Muscle of back (tissue), 3 donors: ENCODE measurements at regions not wholly inside any gene's neighbourhood (a gene's known extent, or its start where the extent isn't known, plus 50 kb on each side); places are given as distances from the start of the nearest gene placed in this dataset.

Experiments used
- DNase-seq, 3 donors: peaks; one replicate each; pipeline versions ENCODE4 v3.0.0 to v3.0.0-alpha.2; 2013

DNA sequence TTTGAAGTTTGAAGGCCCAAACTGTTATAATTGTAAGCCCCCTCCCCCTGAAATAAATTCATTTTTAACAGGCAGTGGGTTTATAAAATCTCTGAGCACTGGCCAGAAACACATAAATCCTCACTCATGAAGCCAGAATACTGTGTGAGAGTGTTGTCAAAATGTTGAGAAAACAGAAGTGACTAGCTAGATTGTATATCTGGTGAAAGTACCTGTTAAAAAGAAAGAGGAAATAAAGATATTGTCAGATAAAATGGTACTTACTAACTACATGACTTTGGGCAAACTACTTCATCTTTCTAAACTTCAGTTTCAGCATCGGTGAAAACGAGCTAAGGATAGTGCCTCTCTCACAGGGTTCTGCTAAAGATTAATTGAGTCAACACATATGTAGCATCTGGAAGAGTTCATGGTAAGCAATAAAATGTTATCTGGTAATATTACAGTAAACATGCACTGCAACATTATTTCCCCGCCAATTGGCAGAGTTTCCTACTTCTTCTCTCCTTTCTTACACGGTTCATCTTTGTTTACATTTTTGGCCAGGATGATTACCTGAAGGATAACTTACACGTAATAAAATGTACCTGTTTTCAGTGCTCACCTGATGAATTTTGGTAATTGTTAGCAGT is 202.5 kb upstream of the CHRM2 start:
- peak in 1 of 3 donors; percentile 4 for DNase-seq

DNA sequence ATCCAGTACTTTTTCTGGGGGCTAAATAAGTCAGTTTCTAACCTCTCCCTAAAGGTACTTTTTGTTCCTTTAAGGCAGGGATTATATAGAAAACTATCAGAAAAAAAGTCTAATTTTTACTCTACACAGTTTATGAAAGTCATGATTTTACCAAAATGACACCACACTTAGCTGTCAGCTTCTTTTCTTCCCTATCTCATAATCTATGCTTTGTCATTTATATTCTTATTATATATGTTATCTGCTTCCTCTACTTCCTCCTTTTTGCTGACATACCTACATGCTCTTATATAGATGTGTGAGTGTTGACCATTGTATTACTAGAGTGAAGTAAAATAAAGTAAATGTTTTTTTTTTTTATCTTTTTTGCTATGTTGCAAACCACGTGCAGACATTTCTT is 203.9 kb upstream of the CHRM2 start:
- no peak for DNase-seq

DNA sequence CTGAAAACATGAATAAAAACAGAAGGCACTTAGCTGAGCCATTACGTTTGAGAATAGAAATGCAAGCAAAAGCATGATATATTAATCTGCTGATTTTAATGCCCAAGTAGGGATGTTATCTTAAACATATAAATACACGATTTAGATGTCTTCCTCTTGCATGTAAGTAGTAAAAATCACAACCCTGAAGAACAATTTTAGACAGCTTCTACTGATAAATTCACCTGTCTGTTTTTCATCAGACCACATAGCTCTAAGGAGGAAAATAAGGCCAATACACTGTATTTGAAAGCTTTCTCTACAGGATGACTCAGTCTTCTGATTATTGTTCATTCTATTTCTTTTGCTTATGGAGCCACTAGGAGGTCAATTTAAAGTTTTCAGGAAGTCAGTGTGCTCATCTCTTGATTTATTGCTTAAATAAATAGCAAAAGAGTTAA is 210.9 kb upstream of the CHRM2 start:
- DNase-seq = no peak

DNA sequence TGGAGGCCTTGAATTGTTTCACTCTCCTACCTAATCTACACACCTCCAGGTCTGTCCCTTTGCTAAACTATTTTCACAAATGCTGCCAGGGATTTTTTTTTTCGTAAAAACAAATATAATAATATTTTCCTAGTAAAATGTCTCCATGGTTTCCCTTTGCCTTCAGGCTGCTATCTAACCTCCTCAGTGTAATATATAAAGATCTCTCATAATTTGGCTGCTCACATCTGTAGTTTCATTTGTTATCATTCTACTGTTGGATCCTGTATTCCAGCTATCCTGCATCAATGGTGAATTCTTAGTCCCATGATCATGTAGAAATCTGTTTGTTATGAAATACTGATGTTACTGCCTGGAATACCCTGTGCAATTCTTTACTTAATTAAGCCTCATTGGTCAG is 211.9 kb upstream of the CHRM2 start:
- DNase-seq = no peak

DNA sequence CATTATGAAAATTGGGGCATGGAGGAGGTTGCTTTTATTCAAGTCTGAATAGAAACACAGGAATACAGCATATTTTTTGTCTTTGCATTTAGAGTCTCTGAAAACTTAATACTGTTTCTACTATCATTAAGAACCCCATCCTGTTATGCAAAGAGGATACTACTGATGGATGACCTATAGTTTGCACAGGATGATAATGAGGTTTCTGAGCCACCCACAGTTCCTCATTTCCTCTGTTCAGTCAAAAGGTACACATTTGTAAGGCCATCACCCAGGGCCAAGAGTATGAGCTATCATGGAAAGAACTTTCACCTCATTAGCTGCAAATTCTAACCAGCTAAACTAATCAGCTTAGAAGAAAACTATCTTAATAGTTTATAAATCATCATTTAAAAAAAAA is 213.0 kb upstream of the CHRM2 start:
- no peak for DNase-seq

DNA sequence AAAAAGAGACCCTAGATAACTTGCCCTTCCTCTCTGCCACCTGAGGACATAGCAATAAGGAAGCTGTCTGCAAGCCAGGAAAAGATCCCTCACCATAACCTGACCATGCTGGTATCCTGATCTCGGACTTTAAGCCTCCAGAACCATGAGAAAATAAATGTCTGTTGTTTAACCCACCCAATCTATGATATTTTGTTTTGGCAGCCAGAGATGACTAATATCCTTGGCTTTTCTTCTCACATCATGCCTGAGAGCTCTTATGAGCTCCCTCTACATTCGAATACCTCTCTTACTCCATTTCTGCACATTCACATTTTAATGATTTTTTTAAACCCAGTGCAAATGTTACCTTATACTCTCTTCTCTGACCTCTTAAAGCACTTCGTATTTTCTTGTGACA is 214.0 kb upstream of the CHRM2 start:
- DNase-seq = no peak

DNA sequence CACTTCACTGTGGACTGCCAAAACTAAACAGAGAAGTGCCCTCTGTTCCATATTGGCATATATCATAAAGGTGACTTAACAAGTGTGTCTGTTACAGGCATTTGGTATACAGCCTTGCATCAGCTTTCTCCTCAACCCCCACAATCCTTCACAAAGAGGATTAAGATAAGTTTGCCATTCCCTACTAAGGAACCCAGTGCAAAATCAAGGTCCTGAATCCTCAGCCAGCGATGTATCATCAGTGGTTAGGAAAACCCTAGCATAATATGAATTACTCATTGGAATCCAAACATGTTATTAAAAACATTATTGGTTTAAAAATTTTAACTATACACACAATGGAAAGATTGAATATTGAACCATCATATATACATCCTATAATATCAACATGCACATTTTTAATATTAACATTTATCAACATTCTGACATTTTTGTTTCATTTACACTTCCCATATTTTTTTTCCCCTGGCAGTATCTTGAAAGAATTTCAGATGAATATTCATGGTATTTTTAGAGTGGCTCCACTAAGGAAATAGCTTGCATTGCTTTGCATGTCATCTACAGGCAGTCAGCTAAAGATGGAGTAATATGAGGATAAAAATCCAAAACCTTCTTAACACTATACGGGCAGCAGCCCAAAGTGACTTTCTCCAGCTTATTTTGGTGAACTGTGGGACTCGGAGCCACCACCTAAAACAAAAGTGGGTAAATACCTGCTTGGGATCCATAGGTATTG is 215.6 kb upstream of the CHRM2 start:
- no peak for DNase-seq

DNA sequence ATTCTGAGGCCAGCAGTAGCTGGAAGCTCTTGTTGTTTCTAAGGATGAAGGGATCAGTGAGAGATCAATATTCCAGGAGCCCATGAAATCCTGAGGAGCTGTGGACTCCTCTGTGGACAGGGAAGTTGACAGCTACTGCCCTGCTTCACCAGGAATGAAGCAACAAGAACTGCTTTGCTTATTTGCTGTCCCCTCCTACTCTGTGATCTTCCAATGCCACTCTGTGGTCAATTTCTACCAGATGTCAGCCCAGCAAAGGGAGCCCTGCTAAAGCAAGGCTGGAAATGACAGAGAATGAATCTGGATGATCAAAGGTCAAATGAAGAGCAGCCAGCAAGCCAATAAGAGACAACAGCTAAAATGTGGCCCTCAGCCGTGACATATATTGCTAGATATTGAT is 227.5 kb upstream of the CHRM2 start:
- no peak for DNase-seq

DNA sequence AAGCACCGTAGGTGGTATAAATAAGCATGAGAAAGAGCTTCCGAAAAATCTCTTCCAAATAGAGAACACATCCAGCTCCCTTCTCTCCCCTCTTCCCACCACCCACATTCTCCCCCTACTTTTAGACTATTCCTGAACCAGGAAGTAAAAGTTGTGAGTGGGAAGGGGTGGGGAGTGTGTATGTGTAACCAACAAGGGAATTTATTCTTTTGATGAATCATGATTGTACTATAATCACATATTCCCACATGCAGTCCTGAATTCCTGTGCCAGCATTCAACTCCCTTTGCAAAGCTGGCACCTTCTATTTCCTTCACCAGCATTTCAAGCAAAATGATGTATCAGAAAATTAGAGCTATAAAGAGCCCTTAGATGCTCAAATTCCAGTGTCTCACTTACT is 230.6 kb upstream of the CHRM2 start:
- DNase-seq = peak in 1 of 3 donors; percentile 3

DNA sequence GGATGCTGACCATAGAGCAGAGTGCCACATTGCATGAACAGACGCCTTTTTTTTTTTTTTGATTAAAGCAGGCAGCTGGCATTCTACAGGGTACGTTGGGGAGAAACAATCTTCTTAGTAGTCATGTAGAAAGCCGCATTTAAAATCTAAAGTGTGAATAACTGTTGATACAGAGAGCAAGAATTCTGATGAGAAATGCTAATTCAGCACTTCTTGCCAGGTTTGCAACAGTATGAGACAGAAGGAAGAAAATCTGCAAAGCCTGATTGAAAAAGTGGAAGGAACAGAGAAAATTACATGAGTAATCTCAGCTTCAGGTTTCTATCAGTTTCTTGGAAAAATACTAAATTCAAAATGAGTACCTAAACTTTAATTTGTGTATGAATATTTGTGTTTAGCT is 232.7 kb upstream of the CHRM2 start:
- no peak for DNase-seq

DNA sequence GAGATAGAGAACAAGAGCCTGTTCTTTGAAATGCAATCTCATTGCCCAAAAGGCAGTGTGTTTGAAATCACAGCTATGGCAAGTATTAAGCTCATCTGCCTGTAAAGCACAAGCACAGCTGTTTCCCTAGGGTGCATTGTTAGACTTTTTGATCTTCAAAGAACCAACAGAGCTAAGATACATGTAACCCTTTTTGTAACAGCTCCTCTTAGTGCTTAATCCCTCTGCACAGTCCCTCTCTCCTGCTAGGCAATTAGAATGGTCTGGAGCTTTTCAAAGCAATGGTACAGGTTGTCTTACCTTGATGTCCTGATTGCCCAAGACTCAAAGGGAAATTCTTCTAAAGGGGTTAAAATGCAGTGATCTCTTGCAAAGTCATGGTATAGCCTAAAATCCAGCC is 249.6 kb upstream of the CHRM2 start:
- no peak for DNase-seq

DNA sequence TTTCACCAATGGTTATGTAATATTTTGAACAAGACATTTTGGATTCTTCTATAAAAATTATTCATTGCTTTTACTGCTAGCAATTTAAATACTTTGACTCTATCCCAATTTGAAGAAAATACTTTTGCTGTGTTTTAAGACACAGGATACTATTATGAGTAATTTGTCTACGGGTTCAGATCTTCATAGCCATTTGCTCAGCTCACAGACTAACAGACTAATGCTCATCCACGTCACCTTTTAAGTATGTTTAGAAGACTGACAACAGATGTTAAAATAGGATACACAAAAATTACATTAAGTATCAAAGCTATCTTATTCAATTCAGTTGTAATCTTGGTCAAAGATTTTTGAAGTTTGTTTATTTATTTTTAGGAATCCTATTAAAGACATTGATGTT is 251.3 kb upstream of the CHRM2 start:
- DNase-seq = no peak

DNA sequence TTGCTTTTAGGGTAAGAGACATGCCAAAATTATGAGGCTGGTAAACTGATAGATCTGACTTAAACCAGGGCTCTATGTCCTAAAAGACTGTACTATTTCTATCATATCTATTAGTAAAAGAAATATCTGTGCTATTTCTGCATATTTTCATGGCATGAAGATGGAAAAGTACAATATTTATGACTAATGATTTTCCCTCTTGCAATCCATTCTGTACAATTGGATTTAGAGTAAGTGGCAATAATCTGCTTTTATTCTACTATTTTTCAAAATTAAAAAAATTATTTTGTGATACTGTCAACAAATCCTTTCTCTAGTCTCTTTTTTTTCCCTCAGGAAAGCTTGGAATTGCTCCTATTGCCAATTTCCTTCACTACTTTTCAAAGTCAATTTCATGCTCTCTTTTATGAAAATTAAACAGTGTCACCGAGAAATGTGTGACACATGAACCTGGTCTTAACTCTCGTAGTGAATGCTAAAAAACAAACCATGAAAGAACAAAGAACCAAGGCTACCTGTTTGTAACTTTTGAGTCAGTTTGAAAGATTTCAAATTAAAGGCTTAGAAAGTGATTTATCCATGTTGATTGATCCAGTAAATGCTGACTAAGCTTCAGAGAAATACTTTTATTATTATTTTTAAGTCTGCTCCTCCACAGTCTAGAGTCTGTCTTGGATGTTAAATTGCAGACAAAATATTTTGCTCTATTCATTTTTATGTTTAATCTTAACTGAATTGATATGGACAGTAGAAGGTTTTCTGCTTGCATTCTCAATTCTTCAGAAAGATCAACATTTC is 262.7 kb upstream of the CHRM2 start:
- no peak for DNase-seq

DNA sequence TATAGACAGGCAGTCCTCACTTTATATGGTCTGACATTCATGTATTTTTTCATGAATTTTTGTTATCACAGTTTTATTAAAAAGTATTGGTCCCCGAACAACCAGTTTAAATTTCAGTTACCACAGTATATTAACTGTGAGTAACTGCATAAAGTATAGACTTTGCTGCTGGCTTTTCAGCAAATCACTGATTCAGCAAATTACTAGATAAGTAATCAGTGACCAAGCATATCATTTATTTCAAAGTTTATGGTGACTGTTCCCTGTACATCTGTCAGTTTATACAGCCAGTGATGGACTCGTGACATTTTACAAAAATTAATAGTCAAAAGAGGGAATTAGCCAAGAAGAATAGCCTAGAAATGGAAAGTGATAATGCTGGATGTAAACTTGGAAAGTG is 266.7 kb upstream of the CHRM2 start:
- DNase-seq = no peak

DNA sequence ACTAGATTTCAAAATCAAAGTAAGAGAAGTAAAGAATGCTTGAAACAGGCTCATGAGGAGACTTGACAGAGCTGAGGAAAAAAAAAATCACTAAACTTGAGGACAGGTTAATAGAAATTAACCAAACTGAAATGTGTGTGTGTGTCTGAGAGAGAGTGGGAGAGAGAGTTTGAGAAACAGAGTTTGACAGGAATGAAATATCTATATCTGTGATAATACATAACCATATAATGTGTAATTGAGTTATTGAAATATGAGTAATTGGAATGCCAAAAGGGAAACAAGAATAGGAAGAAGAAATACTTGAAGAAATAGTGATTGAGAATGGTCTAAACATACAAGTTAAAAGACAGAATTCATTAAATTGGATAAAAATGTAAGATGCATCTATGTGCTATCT is 268.0 kb upstream of the CHRM2 start:
- DNase-seq = no peak

DNA sequence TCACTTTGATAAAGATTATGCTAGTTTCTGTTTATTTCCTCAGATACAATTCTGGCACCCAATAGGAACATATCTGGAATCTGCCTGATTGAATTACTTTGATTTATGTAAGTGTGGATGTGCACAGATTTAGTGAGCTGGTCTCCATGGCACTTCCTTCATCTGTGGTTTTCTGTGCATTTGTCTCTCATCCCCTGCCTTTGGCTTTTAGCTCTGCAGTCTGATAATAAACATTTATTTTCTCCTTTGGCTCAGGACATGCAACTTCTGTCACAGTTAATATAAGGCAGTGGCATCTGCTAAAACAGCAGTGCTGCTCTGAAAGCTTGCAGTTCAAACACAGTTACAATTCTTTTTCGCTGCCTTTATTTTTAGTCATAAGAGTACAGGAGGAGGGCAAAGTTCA is 273.7 kb upstream of the CHRM2 start:
- peak in 1 of 3 donors; percentile 1 for DNase-seq

DNA sequence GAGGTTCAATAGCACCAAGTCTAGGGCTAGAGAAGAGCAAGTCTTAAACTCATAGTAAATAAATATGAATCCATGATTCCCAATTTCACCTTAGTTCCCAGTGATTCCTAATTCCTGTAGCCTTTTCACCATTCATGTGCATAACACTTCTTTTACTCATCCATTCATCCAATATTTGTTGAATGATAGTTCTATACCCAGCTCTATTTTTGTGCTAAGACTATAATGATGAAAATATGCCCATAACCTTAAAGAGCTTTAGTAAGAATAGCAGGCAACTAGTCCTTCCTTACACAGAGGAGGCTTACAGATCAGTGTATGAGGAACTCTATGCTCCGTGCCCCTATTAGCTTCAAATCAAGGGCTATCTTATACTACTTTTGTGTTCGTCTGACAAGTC is 280.2 kb upstream of the CHRM2 start:
- no peak for DNase-seq

DNA sequence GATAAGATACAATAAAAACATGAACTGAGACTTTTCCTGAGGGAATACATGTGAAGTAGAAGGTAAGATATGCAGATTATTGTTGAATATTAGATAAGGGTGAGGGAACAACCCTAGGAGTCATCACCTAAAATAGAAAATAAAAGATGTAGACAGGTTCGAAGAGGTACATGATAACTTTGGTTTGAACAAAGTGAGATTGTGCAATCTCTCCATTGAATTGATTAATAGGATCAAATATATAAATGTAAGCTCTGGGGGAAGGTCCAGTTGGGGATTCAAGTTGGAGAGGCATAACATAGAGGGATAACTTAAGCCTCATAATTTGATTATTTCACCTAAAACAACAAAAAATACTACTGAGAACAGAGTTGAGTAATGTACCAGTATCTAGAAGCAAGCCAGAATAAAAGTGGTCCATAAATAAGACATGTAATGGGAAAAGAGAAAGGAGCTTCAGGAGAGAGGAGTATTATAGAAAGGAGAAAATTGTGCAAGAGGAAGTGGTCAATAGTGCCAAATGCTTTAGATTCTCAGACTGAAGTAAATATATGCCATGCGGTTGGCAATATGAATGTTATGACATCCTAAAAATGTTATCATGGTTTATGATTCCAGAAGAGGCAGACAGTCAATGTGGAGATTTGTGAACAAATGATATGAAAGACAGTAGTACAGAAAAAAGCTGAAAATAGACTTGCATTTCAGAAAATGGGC is 282.3 kb upstream of the CHRM2 start:
- DNase-seq = no peak

DNA sequence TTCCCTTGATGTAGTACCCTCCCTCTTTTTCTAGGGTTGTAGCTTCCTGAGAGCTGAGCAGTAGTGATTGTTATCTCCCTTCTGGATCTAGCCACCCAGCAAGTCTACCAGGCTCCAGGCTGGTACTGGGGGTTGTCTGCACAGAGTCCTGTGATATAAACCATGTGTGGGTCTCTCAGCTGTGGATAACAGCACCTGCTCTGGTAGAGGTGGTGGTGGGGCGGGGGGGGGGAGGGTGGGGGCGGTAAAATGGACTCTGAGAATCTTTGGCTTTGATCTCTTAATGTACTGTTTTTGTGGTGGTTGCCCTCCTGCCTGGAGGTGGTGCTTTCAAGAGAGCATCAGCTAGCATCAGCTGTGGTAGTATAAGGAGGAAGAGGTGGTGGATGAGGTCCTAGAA is 302.0 kb upstream of the CHRM2 start:
- DNase-seq = no peak

DNA sequence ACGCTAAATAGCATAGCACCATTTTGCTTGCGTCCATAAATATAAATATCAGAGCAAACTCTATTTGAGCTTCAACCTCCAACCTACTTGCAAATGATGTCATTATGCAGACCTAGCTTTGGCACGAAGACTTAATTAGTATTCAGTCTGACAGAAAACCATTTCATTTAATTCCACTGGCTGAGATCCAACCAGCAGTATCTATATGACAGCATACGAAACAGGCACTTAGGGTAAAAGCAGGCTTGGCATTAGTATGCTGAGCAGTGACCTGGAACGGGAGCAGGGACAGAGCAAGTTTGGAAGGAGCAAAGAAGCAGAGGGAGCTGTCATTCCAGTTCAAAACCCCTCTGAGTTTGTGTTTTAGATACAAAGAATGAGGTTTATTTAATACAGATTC is 312.5 kb upstream of the CHRM2 start:
- no peak for DNase-seq

DNA sequence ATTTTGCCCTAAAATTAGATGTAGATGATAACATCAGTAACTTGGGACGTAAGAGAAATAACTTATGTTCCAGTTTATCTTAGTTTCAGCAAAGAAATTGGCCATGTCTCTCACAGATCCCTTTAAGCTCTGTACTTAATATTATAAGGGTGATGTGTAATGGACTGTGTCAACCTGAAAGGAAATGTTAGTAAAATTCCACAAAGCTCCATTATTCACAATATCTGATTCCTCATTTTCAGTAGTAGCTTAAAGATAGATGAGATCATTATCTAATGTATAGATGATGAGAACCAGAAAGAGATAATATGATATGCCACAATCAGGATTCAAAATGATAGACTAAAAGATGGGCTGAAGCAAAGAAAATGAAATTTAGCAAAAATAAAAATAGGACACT is 316.8 kb upstream of the CHRM2 start:
- no peak for DNase-seq

DNA sequence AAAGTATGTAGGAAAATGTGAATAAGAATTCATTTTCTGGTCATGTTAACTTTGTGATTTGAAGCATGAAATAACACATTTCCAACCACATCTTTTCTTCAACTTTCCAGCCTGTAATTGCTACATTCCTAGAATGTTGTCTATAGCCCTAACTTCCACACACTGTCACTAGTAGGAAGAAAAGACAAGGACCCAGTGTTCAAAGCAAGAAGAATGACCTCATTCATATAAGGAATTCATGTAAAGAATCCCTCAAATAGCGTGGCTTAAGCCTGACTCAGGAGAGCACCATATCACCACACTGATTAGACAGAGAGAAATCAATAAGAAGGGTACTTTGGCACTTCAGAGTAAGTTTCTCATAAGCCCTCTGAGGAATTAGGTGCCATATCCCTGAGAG is 318.7 kb upstream of the CHRM2 start:
- no peak for DNase-seq
